ENCODE measurements at regions not wholly inside any gene's neighbourhood (a gene's known extent, or its start where the extent isn't known, plus 50 kb on each side); places are given as distances from the start of the nearest gene placed in this dataset.

GRCh38 chr17:54256401-54256929 lies 433.7 kb downstream of the KIF2B start:
- no peaks in the 10 kb centered on the region for H3F3A ChIP-seq (ENCODE audit: insufficient read depth, low read length, poor library complexity, severe bottlenecking)
- H3K9ac ChIP-seq (ENCODE audit: low read length) = no peak overlapping the region
- H3K27ac ChIP-seq (ENCODE audit: low read length) = no peak overlapping the region
- no peaks in the 10 kb centered on the region for H4K20me1 ChIP-seq (ENCODE audit: insufficient read depth)
- TF ChIP-seq SMC3 (conservative IDR thresholded peaks at IDR 0.05; ENCODE audit: poor library complexity) (no peak), EP300 (conservative IDR thresholded peaks at IDR 0.05; ENCODE audit: poor library complexity, severe bottlenecking) (no peak), REST (IDR thresholded peaks at IDR 0.05; ENCODE audit: borderline replicate concordance) (no peak), EZH2 (IDR thresholded peaks at IDR 0.05; ENCODE audit: borderline replicate concordance, insufficient read depth, low read length, poor library complexity, severe bottlenecking) (no peak), POLR2AphosphoS5 (IDR thresholded peaks at IDR 0.05) (no peak), TAF1 (IDR thresholded peaks at IDR 0.05; ENCODE audit: low read depth) (no peak), CTCF (IDR thresholded peaks at IDR 0.05; ENCODE audit: poor library complexity, severe bottlenecking) (no peak), MXI1 (conservative IDR thresholded peaks at IDR 0.05; ENCODE audit: poor library complexity, severe bottlenecking) (no peak), RAD21 (conservative IDR thresholded peaks at IDR 0.05) (no peak)
- no peak overlapping the region for H2AFZ ChIP-seq (ENCODE audit: low read depth, low read length)
- no peaks in the 10 kb centered on the region for H3K36me3 ChIP-seq (ENCODE audit: insufficient read depth, low read length)
- H3K79me2 ChIP-seq (replicated peaks; ENCODE audit: insufficient read depth, low read length) = no peaks in the 10 kb centered on the region
- no peaks in the 10 kb centered on the region for H3K9me3 ChIP-seq (ENCODE audit: low read length)
- no peak overlapping the region for H3K4me3 ChIP-seq (ENCODE audit: low read length)
- H3K9me2 ChIP-seq (ENCODE audit: insufficient read depth, low read length) = no peaks in the 10 kb centered on the region
- no peaks in the 10 kb centered on the region for H3K27me3 ChIP-seq (ENCODE audit: insufficient read depth, low read depth, low read length)
- H3K4me2 ChIP-seq (ENCODE audit: low read length) = no peak overlapping the region

- no peaks in the 10 kb centered on the region for H3K27me3 ChIP-seq (ENCODE audit: insufficient read depth, low read depth, low read length)
- H3K4me2 ChIP-seq (ENCODE audit: low read length) = no peak overlapping the region
- H3K27ac ChIP-seq (ENCODE audit: low read length) = no peak overlapping the region
- no peaks in the 10 kb centered on the region for H3K79me2 ChIP-seq (replicated peaks; ENCODE audit: insufficient read depth, low read length)
- no peak overlapping the region for H2AFZ ChIP-seq (ENCODE audit: low read depth, low read length)
- H3K4me3 ChIP-seq (ENCODE audit: low read length) = no peak overlapping the region
- H3K9ac ChIP-seq (ENCODE audit: low read length) = no peak overlapping the region
- no peaks in the 10 kb centered on the region for H3K36me3 ChIP-seq (ENCODE audit: insufficient read depth, low read length)
- no peak for TF ChIP-seq CTCF (IDR thresholded peaks at IDR 0.05; ENCODE audit: poor library complexity, severe bottlenecking)
- no peak for TF ChIP-seq SMC3 (conservative IDR thresholded peaks at IDR 0.05; ENCODE audit: poor library complexity)
- TF ChIP-seq REST (IDR thresholded peaks at IDR 0.05; ENCODE audit: borderline replicate concordance) = no peak
- TF ChIP-seq RAD21 (conservative IDR thresholded peaks at IDR 0.05) = no peak
- TF ChIP-seq MXI1 (conservative IDR thresholded peaks at IDR 0.05; ENCODE audit: poor library complexity, severe bottlenecking) = no peak
- TF ChIP-seq EZH2 (IDR thresholded peaks at IDR 0.05; ENCODE audit: borderline replicate concordance, insufficient read depth, low read length, poor library complexity, severe bottlenecking) = no peak
- no peak for TF ChIP-seq EP300 (conservative IDR thresholded peaks at IDR 0.05; ENCODE audit: poor library complexity, severe bottlenecking)
- TF ChIP-seq TAF1 (IDR thresholded peaks at IDR 0.05; ENCODE audit: low read depth) = no peak
- TF ChIP-seq POLR2AphosphoS5 (IDR thresholded peaks at IDR 0.05) = no peak
- H3K9me2 ChIP-seq (ENCODE audit: insufficient read depth, low read length) = no peaks in the 10 kb centered on the region
- H3F3A ChIP-seq (ENCODE audit: insufficient read depth, low read length, poor library complexity, severe bottlenecking) = no peaks in the 10 kb centered on the region
- H3K9me3 ChIP-seq (ENCODE audit: low read length) = no peaks in the 10 kb centered on the region
- H4K20me1 ChIP-seq (ENCODE audit: insufficient read depth) = no peaks in the 10 kb centered on the region
Observed at GRCh38 chr17:54257440-54257839, 434.7 kb downstream of the KIF2B start.
